Brain microvascular endothelial cell (primary cell): ENCODE measurements at regions not wholly inside any gene's neighbourhood (a gene's known extent, or its start where the extent isn't known, plus 50 kb on each side); places are given as distances from the start of the nearest gene placed in this dataset.

Source experiments
- DNase-seq: peaks from one replicate; pipeline ENCODE4 v3.0.0-alpha.2; 2020
- H3K27ac ChIP-seq: fragments of 250-450 bp; sonication (Bioruptor Pico); 2 replicates; pipeline ENCODE4 v1.5.1; 2020; ENCODE audit warnings: mild to moderate bottlenecking, moderate library complexity
- H3K27me3 ChIP-seq: fragments of 250-450 bp; sonication (Bioruptor Pico); replicated peaks from 2 replicates; pipeline ENCODE4 v1.5.1; 2020; ENCODE audit warnings: mild to moderate bottlenecking
- H3K36me3 ChIP-seq: fragments of 250-450 bp; sonication (Bioruptor Pico); replicated peaks from 2 replicates; pipeline ENCODE4 v1.5.1; 2020; ENCODE audit warnings: mild to moderate bottlenecking
- H3K4me3 ChIP-seq: 2 replicates; pipeline ENCODE4 v1.5.1; 2011; ENCODE audit warnings: low read depth, mild to moderate bottlenecking, control low read depth, low read length, moderate library complexity
- in situ Hi-C: cut with HindIII; loops from 2 replicates; pipeline ENCODE4 v1.10.0; 2017; ENCODE audit warnings: low sequenced_read_pairs, low pct_ligation_motif_present
- TF ChIP-seq, protein P1 (sequence below): IDR thresholded peaks from 2 replicates; pipeline ENCODE4 v1.5.1; 2011; ENCODE audit warnings: low read depth, mild to moderate bottlenecking, moderate library complexity, low read length, control low read depth, inconsistent platforms; ENCODE audit errors: missing control alignments

GRCh38 chr16:9141813-9142212, 50.4 kb downstream of the HAPSTR1 start:
- Histone ChIP-seq H3K4me3 (no peak overlapping the region), H3K27me3 (no peaks in the 10 kb centered on the region), H3K36me3 (no peaks in the 10 kb centered on the region), H3K27ac (no peak overlapping the region)
- in situ Hi-C loops = no loop called here
- TF ChIP-seq, protein P1, sequence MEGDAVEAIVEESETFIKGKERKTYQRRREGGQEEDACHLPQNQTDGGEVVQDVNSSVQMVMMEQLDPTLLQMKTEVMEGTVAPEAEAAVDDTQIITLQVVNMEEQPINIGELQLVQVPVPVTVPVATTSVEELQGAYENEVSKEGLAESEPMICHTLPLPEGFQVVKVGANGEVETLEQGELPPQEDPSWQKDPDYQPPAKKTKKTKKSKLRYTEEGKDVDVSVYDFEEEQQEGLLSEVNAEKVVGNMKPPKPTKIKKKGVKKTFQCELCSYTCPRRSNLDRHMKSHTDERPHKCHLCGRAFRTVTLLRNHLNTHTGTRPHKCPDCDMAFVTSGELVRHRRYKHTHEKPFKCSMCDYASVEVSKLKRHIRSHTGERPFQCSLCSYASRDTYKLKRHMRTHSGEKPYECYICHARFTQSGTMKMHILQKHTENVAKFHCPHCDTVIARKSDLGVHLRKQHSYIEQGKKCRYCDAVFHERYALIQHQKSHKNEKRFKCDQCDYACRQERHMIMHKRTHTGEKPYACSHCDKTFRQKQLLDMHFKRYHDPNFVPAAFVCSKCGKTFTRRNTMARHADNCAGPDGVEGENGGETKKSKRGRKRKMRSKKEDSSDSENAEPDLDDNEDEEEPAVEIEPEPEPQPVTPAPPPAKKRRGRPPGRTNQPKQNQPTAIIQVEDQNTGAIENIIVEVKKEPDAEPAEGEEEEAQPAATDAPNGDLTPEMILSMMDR = no peak
- no peak for DNase-seq

DNA sequence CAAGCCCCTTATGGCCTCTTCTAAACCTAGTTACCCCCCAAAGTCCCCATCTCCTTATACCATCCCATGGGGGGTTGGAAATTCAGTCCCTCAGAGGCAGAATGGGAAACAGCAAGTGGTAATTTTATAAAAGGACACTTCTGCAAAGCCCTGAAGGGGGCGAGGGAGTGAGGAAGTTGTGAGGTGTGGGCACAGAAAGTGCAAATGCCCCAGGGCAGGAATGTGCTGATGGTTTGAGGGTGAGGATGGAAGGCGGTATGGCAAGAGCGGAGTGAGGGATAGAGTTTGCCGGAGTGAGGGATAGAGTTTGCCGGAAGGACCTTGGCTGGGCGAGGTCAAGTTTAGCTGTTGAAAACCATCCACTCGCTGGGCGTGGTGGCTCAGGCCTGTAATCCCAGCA, 52.7 kb downstream of the HAPSTR1 start:
- TF ChIP-seq, protein P1 = no peak
- no peak overlapping the region for H3K4me3 ChIP-seq
- in situ Hi-C loops = no loop called here

GRCh38 chr16:9148374-9149015, 57.1 kb downstream of the HAPSTR1 start:
- no peaks in the 10 kb centered on the region for H3K27me3 ChIP-seq
- H3K27ac ChIP-seq = no peak overlapping the region
- H3K36me3 ChIP-seq = no peaks in the 10 kb centered on the region
- in situ Hi-C loops = no loop called here
- H3K4me3 ChIP-seq = no peak overlapping the region
- DNase-seq = no peak
- TF ChIP-seq, protein P1 = no peak

More for the DNA sequence above, 52.7 kb downstream of the HAPSTR1 start:
- Histone ChIP-seq H3K36me3 (no peaks in the 10 kb centered on the region), H3K27me3 (no peaks in the 10 kb centered on the region), H3K27ac (no peak overlapping the region)
- no peak for DNase-seq

DNA sequence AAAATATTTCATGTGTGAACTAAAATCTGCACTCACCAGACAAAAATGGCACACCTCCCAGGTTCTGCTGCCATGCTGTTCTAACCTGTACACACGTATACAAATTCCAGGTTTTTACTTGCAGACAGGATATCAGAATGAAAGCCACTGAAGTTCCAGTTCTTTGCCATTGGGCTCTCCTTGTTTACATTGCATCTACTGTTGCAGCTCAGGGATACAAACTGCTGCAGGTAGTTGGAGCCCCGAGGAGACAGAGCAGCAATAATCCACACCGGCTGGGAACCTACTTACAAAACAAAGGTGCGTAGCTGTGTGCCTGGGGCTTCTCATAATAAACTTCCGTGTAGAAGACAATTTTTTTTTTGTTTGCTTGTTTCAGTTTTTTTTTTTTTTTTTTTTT, 59.6 kb downstream of the HAPSTR1 start:
- H3K36me3 ChIP-seq = no peaks in the 10 kb centered on the region
- TF ChIP-seq, protein P1 = no peak
- H3K27ac ChIP-seq = no peak overlapping the region
- no peaks in the 10 kb centered on the region for H3K27me3 ChIP-seq
- no peak overlapping the region for H3K4me3 ChIP-seq
- in situ Hi-C loops = no loop called here
- no peak for DNase-seq

GRCh38 chr16:9151597-9151996, 60.2 kb downstream of the HAPSTR1 start:
- DNase-seq = no peak
- TF ChIP-seq, protein P1 = no peak
- Histone ChIP-seq H3K36me3 (no peaks in the 10 kb centered on the region), H3K27me3 (no peaks in the 10 kb centered on the region), H3K4me3 (no peak overlapping the region), H3K27ac (no peak overlapping the region)
- in situ Hi-C loops = no loop called here

GRCh38 chr16:9152649-9153501, 61.4 kb downstream of the HAPSTR1 start:
- in situ Hi-C loops = no loop called here
- H3K27ac ChIP-seq = no peak overlapping the region
- no peak for DNase-seq
- H3K27me3 ChIP-seq = no peaks in the 10 kb centered on the region
- TF ChIP-seq, protein P1 = no peak
- H3K4me3 ChIP-seq = no peak overlapping the region
- H3K36me3 ChIP-seq = no peaks in the 10 kb centered on the region
